Esophagus squamous epithelium (tissue), 5 donors: ENCODE measurements at regions not wholly inside any gene's neighbourhood (a gene's known extent, or its start where the extent isn't known, plus 50 kb on each side); places are given as distances from the start of the nearest gene placed in this dataset.

Experiments used
- DNase-seq: peaks from one replicate; lab custom pipeline; 2025; lab: John Stamatoyannopoulos, UW
- H3K27ac ChIP-seq, 4 donors: fragments of 200-600 bp; sonication (generic); one replicate each; pipeline ENCODE4 v1.5.1; 2016 to 2019; ENCODE audit warnings: mild to moderate bottlenecking in 1 of 4
- H3K27me3 ChIP-seq, 4 donors: fragments of 200-600 bp; sonication (generic); 1 replicate in 3 of 4; 2 replicates in 1 of 4; pipeline versions ENCODE4 v1.5.1 to v1.6.0; 2017 to 2021; ENCODE audit warnings: antibody characterized with exemption in 1 of 4
- H3K36me3 ChIP-seq, 3 donors: fragments of 200-600 bp; sonication (generic); one replicate each; pipeline ENCODE4 v1.5.1; 2016 to 2019
- H3K4me1 ChIP-seq, 3 donors: fragments of 200-600 bp; sonication (generic); one replicate each; pipeline ENCODE4 v1.5.1; 2017 to 2019
- H3K4me3 ChIP-seq, 4 donors: fragments of 200-600 bp; sonication (generic); 1 replicate in 3 of 4; 2 replicates in 1 of 4; pipeline ENCODE4 v1.5.1; 2016 to 2019; ENCODE audit warnings: mild to moderate bottlenecking in 2 of 4, moderate library complexity in 1 of 4
- H3K9me3 ChIP-seq, 3 donors: fragments of 200-600 bp; sonication (generic); one replicate each; pipeline ENCODE4 v1.5.1; 2016 to 2019
- POLR2A ChIP-seq, 4 donors: fragments of 450-650 bp; IDR thresholded peaks; one replicate each; pipeline ENCODE4 v1.6.1; 2017; ENCODE audit warnings: antibody characterized with exemption in 4 of 4, mild to moderate bottlenecking in 4 of 4, moderate library complexity in 3 of 4
- WGBS, 2 donors: methylation state at CpG; one replicate each; pipeline ENCODE4 v1.1.5; 2018; 5-methylcytosine and 5-hydroxymethylcytosine counted together
- intact Hi-C: fragments of 100-400 bp; cut with DNase I; formaldehyde crosslinking; loops from one replicate; pipeline ENCODE4 v1.15.0; 2022
- TF ChIP-seq, protein P1 (sequence below), 6 experiments: fragments of 450-650 bp in 4 of 6; fragments of 200-600 bp in 2 of 6; sonication (generic) in 2 of 6; IDR thresholded peaks; one replicate each; pipeline ENCODE4 v1.5.1; 2016 to 2019; ENCODE audit warnings: antibody characterized with exemption in 6 of 6, mild to moderate bottlenecking in 4 of 6, moderate library complexity in 4 of 6
- donor health status: DM: yes; HTN: yes; CAD: no.

DNA sequence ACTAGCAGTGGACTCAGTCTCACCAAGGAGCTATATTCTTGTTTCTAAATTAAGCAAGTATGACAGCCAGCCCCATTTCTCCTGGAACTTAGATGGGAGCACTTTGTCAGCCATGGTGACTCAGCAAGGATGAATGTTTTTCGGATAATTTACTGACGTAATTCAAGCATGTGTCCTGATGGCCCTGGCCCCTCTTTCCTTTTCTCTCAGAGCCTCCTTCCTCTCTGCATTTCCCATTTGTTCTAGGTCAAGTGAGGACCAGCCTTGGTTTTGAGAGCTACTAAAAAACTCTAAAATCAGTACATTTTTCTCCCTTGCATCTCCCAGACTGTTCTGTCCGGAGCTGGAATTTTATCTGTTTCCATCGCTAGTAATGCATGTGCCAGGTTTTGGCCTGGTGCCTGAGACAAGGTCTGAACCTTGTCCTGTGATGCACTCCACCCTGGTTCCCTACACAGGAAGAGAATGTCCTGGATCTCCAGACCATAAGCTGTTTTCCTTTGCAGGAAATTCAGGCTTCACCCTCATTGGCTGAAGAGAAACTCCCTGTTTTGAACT is 256.6 kb upstream of the ROPN1 start:
- 34 to 46% methylated on average over 4 of the region's 4 CpGs for WGBS, 2 donors
- no peak overlapping the region for H3K4me3 ChIP-seq
- no peak for TF ChIP-seq POLR2A (IDR thresholded peaks at IDR 0.05)
- TF ChIP-seq, protein P1, sequence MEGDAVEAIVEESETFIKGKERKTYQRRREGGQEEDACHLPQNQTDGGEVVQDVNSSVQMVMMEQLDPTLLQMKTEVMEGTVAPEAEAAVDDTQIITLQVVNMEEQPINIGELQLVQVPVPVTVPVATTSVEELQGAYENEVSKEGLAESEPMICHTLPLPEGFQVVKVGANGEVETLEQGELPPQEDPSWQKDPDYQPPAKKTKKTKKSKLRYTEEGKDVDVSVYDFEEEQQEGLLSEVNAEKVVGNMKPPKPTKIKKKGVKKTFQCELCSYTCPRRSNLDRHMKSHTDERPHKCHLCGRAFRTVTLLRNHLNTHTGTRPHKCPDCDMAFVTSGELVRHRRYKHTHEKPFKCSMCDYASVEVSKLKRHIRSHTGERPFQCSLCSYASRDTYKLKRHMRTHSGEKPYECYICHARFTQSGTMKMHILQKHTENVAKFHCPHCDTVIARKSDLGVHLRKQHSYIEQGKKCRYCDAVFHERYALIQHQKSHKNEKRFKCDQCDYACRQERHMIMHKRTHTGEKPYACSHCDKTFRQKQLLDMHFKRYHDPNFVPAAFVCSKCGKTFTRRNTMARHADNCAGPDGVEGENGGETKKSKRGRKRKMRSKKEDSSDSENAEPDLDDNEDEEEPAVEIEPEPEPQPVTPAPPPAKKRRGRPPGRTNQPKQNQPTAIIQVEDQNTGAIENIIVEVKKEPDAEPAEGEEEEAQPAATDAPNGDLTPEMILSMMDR (IDR thresholded peaks at IDR 0.05), result no peak

DNA sequence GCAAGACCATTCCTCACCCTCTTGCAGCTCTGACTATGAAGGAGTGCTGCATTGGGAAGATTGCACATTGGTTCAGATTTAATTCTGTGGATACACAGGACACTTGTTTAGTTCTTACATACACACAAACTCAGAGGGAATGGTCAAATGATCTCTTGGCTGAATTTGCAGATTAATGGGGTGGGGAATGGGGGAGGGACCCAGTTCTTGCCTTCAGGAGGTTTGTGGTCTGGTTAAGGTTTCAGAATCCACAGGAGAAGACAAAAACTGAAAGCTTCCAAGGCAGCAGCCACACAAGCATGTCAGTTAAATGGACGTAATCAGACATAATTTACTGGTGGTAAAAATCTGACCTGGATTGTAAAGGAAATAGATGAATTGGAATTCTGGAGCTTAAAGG is 257.1 kb upstream of the ROPN1 start:
- H3K9me3 ChIP-seq, result no peaks in the 10 kb centered on the region
- 79 to 80% methylated on average over 1 of the region's 1 CpG for WGBS, 2 donors
- intact Hi-C loops, result no loop called here
- H3K4me1 ChIP-seq, result peaks cover 9 to 32% (median 24%) of the 10 kb centered on the region in 3 donors
- no peak for DNase-seq
- no peak for TF ChIP-seq POLR2A (IDR thresholded peaks at IDR 0.05)
- TF ChIP-seq, protein P1 (IDR thresholded peaks at IDR 0.05), result no peak
- H3K27me3 ChIP-seq, result no peaks in the 10 kb centered on the region
- H3K4me3 ChIP-seq, result no peak overlapping the region
- peak overlapping the region; percentile 63 to 93 (median 79) for H3K27ac ChIP-seq
- no peaks in the 10 kb centered on the region for H3K36me3 ChIP-seq

More for the DNA sequence above, 256.6 kb upstream of the ROPN1 start:
- no peaks in the 10 kb centered on the region for H3K9me3 ChIP-seq
- H3K4me1 ChIP-seq, result peaks cover 9 to 32% (median 24%) of the 10 kb centered on the region in 3 donors
- intact Hi-C loops, result no loop called here
- H3K27me3 ChIP-seq, result no peaks in the 10 kb centered on the region
- no peaks in the 10 kb centered on the region for H3K36me3 ChIP-seq
- DNase-seq, result no peak
- peak overlapping the region; percentile 63 to 93 (median 79) for H3K27ac ChIP-seq

DNA sequence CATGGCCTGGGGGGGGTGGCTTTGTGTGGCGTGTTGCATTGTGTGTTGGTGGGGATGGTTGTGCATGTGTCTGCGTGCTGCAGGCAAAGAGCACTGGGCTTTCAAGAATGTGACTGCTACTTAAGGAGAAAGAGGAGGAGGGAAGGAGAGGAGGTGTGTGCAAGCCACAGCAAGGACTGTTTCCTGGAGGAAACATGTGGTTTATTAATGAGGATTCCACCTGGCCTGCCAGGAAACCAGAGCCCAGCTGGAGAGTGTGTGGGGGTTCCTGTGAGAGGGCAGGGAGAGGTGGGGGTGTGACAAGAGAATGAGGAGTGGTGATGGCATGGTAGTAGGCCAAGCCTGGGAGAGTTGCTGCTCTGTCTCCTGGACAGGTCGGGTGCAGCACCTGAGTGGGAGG is 258.1 kb upstream of the ROPN1 start:
- Histone ChIP-seq H3K27me3 (no peaks in the 10 kb centered on the region), H3K9me3 (no peaks in the 10 kb centered on the region), H3K36me3 (no peaks in the 10 kb centered on the region), H3K4me1 (peaks cover 9 to 32% (median 24%) of the 10 kb centered on the region in 3 donors), H3K4me3 (no peak overlapping the region), H3K27ac (peak overlapping the region; percentile 63 to 93 (median 79))
- no peak for DNase-seq
- 29 to 36% methylated on average over 2 to 3 of the region's 3 CpGs for WGBS, 2 donors
- intact Hi-C loops, result no loop called here
- TF ChIP-seq POLR2A (IDR thresholded peaks at IDR 0.05), result no peak
- TF ChIP-seq, protein P1 (IDR thresholded peaks at IDR 0.05), result no peak

GRCh38 chr3:124256156-124256555 is 264.2 kb upstream of the ROPN1 start:
- peaks cover 22 to 45% (median 32%) of the 10 kb centered on the region in 3 donors for H3K4me1 ChIP-seq
- DNase-seq, result no peak
- 50% methylated on average over 1 of the region's 1 CpG for WGBS, 2 donors
- no peak overlapping the region for H3K4me3 ChIP-seq
- no peaks in the 10 kb centered on the region for H3K36me3 ChIP-seq
- H3K27me3 ChIP-seq, result no peaks in the 10 kb centered on the region
- TF ChIP-seq POLR2A (IDR thresholded peaks at IDR 0.05), result no peak
- TF ChIP-seq, protein P1 (IDR thresholded peaks at IDR 0.05), result no peak
- no peaks in the 10 kb centered on the region for H3K9me3 ChIP-seq
- intact Hi-C loops, result no loop called here
- peak overlapping the region in 3 of 4 donors; percentile 26 to 67 (median 48) for H3K27ac ChIP-seq

DNA sequence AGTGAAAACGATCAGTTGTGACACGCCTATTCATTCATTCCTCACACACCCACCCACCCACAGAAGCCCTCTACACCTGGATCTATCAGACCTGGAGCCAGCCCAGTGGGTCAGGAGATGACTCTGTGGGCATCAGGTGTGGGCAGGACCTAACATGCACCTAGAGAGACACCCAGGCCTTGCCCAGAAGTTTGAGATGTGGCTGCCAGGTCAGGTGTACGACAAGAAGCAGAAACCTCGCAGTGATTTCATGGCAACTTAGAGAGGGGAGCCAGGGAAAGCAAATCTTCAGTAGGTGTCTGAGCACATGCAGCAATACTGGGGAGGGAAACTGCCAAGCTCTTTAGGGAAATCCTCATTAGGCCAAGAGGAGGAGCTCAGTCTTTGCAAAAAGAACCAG is 264.7 kb upstream of the ROPN1 start:
- no peak for DNase-seq
- TF ChIP-seq, protein P1 (IDR thresholded peaks at IDR 0.05), result no peak
- TF ChIP-seq POLR2A (IDR thresholded peaks at IDR 0.05), result no peak
- Histone ChIP-seq H3K4me3 (no peak overlapping the region), H3K36me3 (no peaks in the 10 kb centered on the region), H3K27ac (peak overlapping the region; percentile 17 to 67 (median 37)), H3K4me1 (peaks cover 22 to 45% (median 32%) of the 10 kb centered on the region in 3 donors), H3K27me3 (no peaks in the 10 kb centered on the region), H3K9me3 (no peaks in the 10 kb centered on the region)
- intact Hi-C loops, result no loop called here
- WGBS, 2 donors, result 49 to 51% methylated on average over 4 of the region's 4 CpGs
